SW 1271 (cell line): ENCODE measurements at regions not wholly inside any gene's neighbourhood (a gene's known extent, or its start where the extent isn't known, plus 50 kb on each side); places are given as distances from the start of the nearest gene placed in this dataset.
"Not testable (repeated sequence)": the region's sequence is repeated elsewhere in the genome, so short reads cannot be mapped to it uniquely, and the experiment has no call there.

ENCODE experiments used
- DNase-seq, 2 experiments: peaks; one replicate each; lab custom pipeline; 2025; lab: John Stamatoyannopoulos, UW

- DNase-seq, result no peak
These were observed 864.1 kb downstream of the PCDH17 start for GRCh38 chr13:58495668-58496067.

- no peak for DNase-seq
These were observed 869.4 kb downstream of the PCDH17 start for GRCh38 chr13:58500938-58501337.

- not testable (repeated sequence) for DNase-seq
These were observed 872.7 kb downstream of the PCDH17 start for GRCh38 chr13:58504202-58504700.

GRCh38 chr13:58505262-58505920 lies 873.8 kb downstream of the PCDH17 start:
- DNase-seq, result not testable (repeated sequence)

- no peak for DNase-seq
These were observed 896.8 kb downstream of the PCDH17 start for GRCh38 chr13:58528351-58528750.

- no peak for DNase-seq
These were observed 900.1 kb downstream of the PCDH17 start for GRCh38 chr13:58531614-58532013.

GRCh38 chr13:58542530-58542929 lies 911.0 kb downstream of the PCDH17 start:
- no peak for DNase-seq

GRCh38 chr13:58547419-58547818 lies 915.9 kb downstream of the PCDH17 start:
- no peak for DNase-seq

- no peak for DNase-seq
These were observed 934.6 kb downstream of the PCDH17 start for GRCh38 chr13:58566176-58566575.

GRCh38 chr13:58573743-58574142 lies 942.2 kb downstream of the PCDH17 start:
- no peak for DNase-seq

GRCh38 chr13:58574791-58575190 lies 943.2 kb downstream of the PCDH17 start:
- DNase-seq, result no peak

- no peak for DNase-seq
These were observed 947.9 kb downstream of the PCDH17 start for GRCh38 chr13:58579468-58579867.

- DNase-seq, result no peak
These were observed 952.4 kb downstream of the PCDH17 start for GRCh38 chr13:58583966-58584365.

- DNase-seq, result no peak
These were observed 953.1 kb downstream of the PCDH17 start for GRCh38 chr13:58584610-58585009.

GRCh38 chr13:58587183-58587582 lies 955.6 kb downstream of the PCDH17 start:
- no peak for DNase-seq

- DNase-seq, result no peak
These were observed 960.5 kb downstream of the PCDH17 start for GRCh38 chr13:58592052-58592451.

GRCh38 chr13:58592786-58593185 lies 961.2 kb downstream of the PCDH17 start:
- DNase-seq, result no peak

- DNase-seq, result no peak
These were observed 963.4 kb downstream of the PCDH17 start for GRCh38 chr13:58594747-58595600.

GRCh38 chr13:58597552-58597951 lies 966.0 kb downstream of the PCDH17 start:
- DNase-seq, result no peak

GRCh38 chr13:58598241-58598640 lies 966.7 kb downstream of the PCDH17 start:
- no peak for DNase-seq

GRCh38 chr13:58611117-58611516 lies 979.6 kb downstream of the PCDH17 start:
- DNase-seq, result no peak

GRCh38 chr13:58617880-58618665 lies 986.5 kb downstream of the PCDH17 start:
- DNase-seq, result no peak
